GM23338 (cell line): ENCODE measurements at regions not wholly inside any gene's neighbourhood (a gene's known extent, or its start where the extent isn't known, plus 50 kb on each side); places are given as distances from the start of the nearest gene placed in this dataset.

Experiments
- ATAC-seq: fragments of 200-7000 bp; cut with Tn5 transposase; 3 replicates; pipeline ENCODE4 v1.9.1; 2020
- DNase-seq: peaks from one replicate; pipeline ENCODE4 v3.0.0-alpha.2; 2015; ENCODE audit warnings: low spot score
- H2AFZ ChIP-seq: fragments of 200-600 bp; sonication (generic); 2 replicates; pipeline ENCODE4 v1.8.0; 2016; ENCODE audit warnings: antibody characterized with exemption, mild to moderate bottlenecking, moderate library complexity
- H3F3A ChIP-seq: fragments of 200-600 bp; sonication (generic); replicated peaks from 2 replicates; pipeline ENCODE4 v1.8.0; 2017; ENCODE audit warnings: antibody characterized with exemption, mixed run types, low read depth
- H3K27ac ChIP-seq: fragments of 200-600 bp; sonication (generic); 2 replicates; pipeline ENCODE4 v1.6.1; 2016; ENCODE audit warnings: low read depth
- H3K27me3 ChIP-seq: fragments of 200-600 bp; sonication (generic); 2 replicates; pipeline ENCODE4 v1.8.0; 2016; ENCODE audit warnings: mild to moderate bottlenecking, mixed run types, moderate library complexity; ENCODE audit not compliant: insufficient read depth
- H3K36me3 ChIP-seq: fragments of 200-600 bp; sonication (generic); 2 replicates; pipeline ENCODE4 v1.8.0; 2016; ENCODE audit warnings: mild to moderate bottlenecking; ENCODE audit not compliant: insufficient read depth
- H3K4me1 ChIP-seq: fragments of 200-600 bp; sonication (generic); 2 replicates; pipeline ENCODE4 v1.8.0; 2016; ENCODE audit warnings: mild to moderate bottlenecking, moderate library complexity; ENCODE audit not compliant: insufficient read depth
- H3K4me2 ChIP-seq: fragments of 200-600 bp; sonication (generic); 2 replicates; pipeline ENCODE4 v1.7.1; 2017; ENCODE audit warnings: mixed run types
- H3K4me3 ChIP-seq: fragments of 200-600 bp; sonication (generic); 2 replicates; pipeline ENCODE4 v1.6.1; 2016; ENCODE audit warnings: mixed run types
- H3K79me2 ChIP-seq: fragments of 200-600 bp; sonication (generic); replicated peaks from 2 replicates; pipeline ENCODE4 v1.8.0; 2017; ENCODE audit warnings: mild to moderate bottlenecking; ENCODE audit not compliant: insufficient read depth
- H3K9me2 ChIP-seq: fragments of 200-600 bp; sonication (generic); 2 replicates; pipeline ENCODE4 v1.8.0; 2017; ENCODE audit not compliant: insufficient read depth
- H4K20me1 ChIP-seq: fragments of 200-600 bp; sonication (generic); replicated peaks from 2 replicates; pipeline ENCODE4 v1.8.0; 2017; ENCODE audit warnings: mild to moderate bottlenecking; ENCODE audit not compliant: insufficient read depth
- H3K27ac Mint-ChIP-seq: 2 replicates; pipeline ENCODE4 v1.8.0; 2020; ENCODE audit warnings: inconsistent platforms, mild to moderate bottlenecking, moderate library complexity, mixed read lengths
- H3K27me3 Mint-ChIP-seq: 3 replicates; pipeline ENCODE4 v1.8.0; 2022; ENCODE audit warnings: low read depth, mild to moderate bottlenecking, moderate library complexity, mixed read lengths, inconsistent platforms; ENCODE audit not compliant: insufficient read depth, poor library complexity
- H3K36me3 Mint-ChIP-seq: 3 replicates; pipeline ENCODE4 v1.8.0; 2021; ENCODE audit warnings: low read depth, mild to moderate bottlenecking, inconsistent platforms, moderate library complexity, mixed read lengths
- H3K4me1 Mint-ChIP-seq: 3 replicates; pipeline ENCODE4 v1.8.0; 2020; ENCODE audit warnings: mild to moderate bottlenecking, inconsistent platforms, mixed read lengths
- H3K4me3 Mint-ChIP-seq: 3 replicates; pipeline ENCODE4 v1.8.0; 2021; ENCODE audit warnings: moderate library complexity, mild to moderate bottlenecking, inconsistent platforms, mixed read lengths
- H3K9me3 Mint-ChIP-seq: 3 replicates; pipeline ENCODE4 v1.8.0; 2020; ENCODE audit warnings: moderate library complexity, mild to moderate bottlenecking, inconsistent platforms, mixed read lengths
- JUNB ChIP-seq: IDR thresholded peaks from one replicate; pipeline ENCODE4 v1.6.1; 2016; ENCODE audit warnings: antibody characterized with exemption; ENCODE audit not compliant: unreplicated experiment
- NANOG ChIP-seq: IDR thresholded peaks from 2 replicates; pipeline ENCODE4 v1.6.1; 2016; ENCODE audit warnings: antibody characterized with exemption, borderline replicate concordance
- ZNF114 ChIP-seq: fragments of 250-450 bp; sonication (Bioruptor Pico); IDR thresholded peaks from 2 replicates; pipeline ENCODE4 v1.5.0; 2020; ENCODE audit warnings: mild to moderate bottlenecking, moderate library complexity
- ZNF331 ChIP-seq: fragments of 250-450 bp; sonication (Bioruptor Pico); IDR thresholded peaks from 2 replicates; pipeline ENCODE4 v1.5.0; 2020; ENCODE audit warnings: low read depth, mild to moderate bottlenecking, moderate library complexity
- ZNF462 ChIP-seq: fragments of 250-450 bp; sonication (Bioruptor Pico); IDR thresholded peaks from 2 replicates; pipeline ENCODE4 v1.5.0; 2020; ENCODE audit warnings: mild to moderate bottlenecking, moderate library complexity
- TF ChIP-seq, protein P1 (sequence below), 2 experiments: fragments of 200-600 bp in 1 of 2; sonication (generic) in 1 of 2; conservative IDR thresholded peaks; 2 replicates each; pipeline versions ENCODE4 v1.5.1 to v1.6.1; 2016 to 2017; ENCODE audit warnings: antibody characterized with exemption in 2 of 2, low read depth in 2 of 2, mild to moderate bottlenecking in 2 of 2, moderate library complexity in 1 of 2
- TF ChIP-seq, protein P2 (sequence below): IDR thresholded peaks from one replicate; pipeline ENCODE4 v1.6.1; 2018; ENCODE audit warnings: antibody characterized with exemption; ENCODE audit not compliant: unreplicated experiment

DNA sequence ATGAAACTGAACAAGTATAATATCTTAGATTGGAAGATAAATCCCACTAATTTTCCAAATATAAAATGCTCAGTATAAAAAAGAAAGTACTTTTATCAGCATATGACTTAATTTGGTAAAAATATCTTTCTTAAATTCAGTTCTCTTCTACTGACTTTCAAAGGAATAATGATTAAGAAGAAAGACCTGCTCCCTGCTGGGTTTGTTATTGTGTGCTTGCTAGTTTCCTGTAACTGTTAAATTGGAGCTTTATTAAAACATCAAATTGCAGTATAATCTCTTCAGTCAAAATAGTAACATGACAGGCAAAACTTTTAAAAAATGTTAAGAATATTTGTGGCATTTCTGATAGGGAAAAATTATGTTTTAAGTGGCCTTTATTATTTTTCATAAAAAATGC is 1317.4 kb upstream of the CDH2 start (continued):
- TF ChIP-seq ZNF462 (CRISPR knock-in tag) (no peak), ZNF114 (CRISPR knock-in tag) (no peak), NANOG (no peak)

DNA sequence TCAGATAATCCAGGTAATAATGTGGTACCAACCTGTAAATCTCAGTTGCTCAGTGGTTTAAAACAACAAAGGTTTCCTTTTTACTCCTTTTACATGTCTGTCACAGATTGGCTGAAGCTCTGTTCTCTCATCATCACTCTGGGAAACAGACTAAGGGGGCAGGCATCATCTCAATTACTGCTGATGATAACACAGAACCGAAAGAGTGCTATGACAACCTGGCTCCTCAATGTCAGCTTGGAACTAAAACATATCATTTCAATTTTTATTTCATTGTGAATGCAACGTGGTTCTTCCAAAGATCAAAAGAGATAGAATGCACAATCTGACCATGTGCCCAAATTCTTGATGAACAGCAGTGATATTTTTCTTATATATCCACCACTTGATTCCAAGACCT is 1315.0 kb upstream of the CDH2 start:
- no peaks in the 10 kb centered on the region for H3K27me3 Mint-ChIP-seq
- no peaks in the 10 kb centered on the region for H3F3A ChIP-seq
- H3K79me2 ChIP-seq, result no peaks in the 10 kb centered on the region
- peaks cover 2% of the 10 kb centered on the region; the same call in 1 of the 3 replicates for H3K4me1 Mint-ChIP-seq
- no peak overlapping the region for H3K4me3 ChIP-seq
- no peak overlapping the region for H3K4me2 ChIP-seq
- ATAC-seq (no peak), DNase-seq (no peak)
- H4K20me1 ChIP-seq, result no peaks in the 10 kb centered on the region
- H3K36me3 ChIP-seq, result no peaks in the 10 kb centered on the region
- H3K9me3 Mint-ChIP-seq, result no peaks in the 10 kb centered on the region
- H3K27ac Mint-ChIP-seq, result no peak overlapping the region
- no peaks in the 10 kb centered on the region for H3K9me2 ChIP-seq
- no peaks in the 10 kb centered on the region for H3K36me3 Mint-ChIP-seq
- H3K27me3 ChIP-seq, result no peaks in the 10 kb centered on the region
- H3K4me3 Mint-ChIP-seq, result no peak overlapping the region
- H3K4me1 ChIP-seq, result no peaks in the 10 kb centered on the region
- H2AFZ ChIP-seq, result no peak overlapping the region
- H3K27ac ChIP-seq, result no peak overlapping the region
- TF ChIP-seq ZNF331 (CRISPR knock-in tag) (no peak), JUNB (no peak)
- TF ChIP-seq, protein P1, sequence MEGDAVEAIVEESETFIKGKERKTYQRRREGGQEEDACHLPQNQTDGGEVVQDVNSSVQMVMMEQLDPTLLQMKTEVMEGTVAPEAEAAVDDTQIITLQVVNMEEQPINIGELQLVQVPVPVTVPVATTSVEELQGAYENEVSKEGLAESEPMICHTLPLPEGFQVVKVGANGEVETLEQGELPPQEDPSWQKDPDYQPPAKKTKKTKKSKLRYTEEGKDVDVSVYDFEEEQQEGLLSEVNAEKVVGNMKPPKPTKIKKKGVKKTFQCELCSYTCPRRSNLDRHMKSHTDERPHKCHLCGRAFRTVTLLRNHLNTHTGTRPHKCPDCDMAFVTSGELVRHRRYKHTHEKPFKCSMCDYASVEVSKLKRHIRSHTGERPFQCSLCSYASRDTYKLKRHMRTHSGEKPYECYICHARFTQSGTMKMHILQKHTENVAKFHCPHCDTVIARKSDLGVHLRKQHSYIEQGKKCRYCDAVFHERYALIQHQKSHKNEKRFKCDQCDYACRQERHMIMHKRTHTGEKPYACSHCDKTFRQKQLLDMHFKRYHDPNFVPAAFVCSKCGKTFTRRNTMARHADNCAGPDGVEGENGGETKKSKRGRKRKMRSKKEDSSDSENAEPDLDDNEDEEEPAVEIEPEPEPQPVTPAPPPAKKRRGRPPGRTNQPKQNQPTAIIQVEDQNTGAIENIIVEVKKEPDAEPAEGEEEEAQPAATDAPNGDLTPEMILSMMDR (conservative IDR thresholded peaks at IDR 0.05; ENCODE audit: low read depth in 2 of 2), result no peak
- TF ChIP-seq, protein P2, sequence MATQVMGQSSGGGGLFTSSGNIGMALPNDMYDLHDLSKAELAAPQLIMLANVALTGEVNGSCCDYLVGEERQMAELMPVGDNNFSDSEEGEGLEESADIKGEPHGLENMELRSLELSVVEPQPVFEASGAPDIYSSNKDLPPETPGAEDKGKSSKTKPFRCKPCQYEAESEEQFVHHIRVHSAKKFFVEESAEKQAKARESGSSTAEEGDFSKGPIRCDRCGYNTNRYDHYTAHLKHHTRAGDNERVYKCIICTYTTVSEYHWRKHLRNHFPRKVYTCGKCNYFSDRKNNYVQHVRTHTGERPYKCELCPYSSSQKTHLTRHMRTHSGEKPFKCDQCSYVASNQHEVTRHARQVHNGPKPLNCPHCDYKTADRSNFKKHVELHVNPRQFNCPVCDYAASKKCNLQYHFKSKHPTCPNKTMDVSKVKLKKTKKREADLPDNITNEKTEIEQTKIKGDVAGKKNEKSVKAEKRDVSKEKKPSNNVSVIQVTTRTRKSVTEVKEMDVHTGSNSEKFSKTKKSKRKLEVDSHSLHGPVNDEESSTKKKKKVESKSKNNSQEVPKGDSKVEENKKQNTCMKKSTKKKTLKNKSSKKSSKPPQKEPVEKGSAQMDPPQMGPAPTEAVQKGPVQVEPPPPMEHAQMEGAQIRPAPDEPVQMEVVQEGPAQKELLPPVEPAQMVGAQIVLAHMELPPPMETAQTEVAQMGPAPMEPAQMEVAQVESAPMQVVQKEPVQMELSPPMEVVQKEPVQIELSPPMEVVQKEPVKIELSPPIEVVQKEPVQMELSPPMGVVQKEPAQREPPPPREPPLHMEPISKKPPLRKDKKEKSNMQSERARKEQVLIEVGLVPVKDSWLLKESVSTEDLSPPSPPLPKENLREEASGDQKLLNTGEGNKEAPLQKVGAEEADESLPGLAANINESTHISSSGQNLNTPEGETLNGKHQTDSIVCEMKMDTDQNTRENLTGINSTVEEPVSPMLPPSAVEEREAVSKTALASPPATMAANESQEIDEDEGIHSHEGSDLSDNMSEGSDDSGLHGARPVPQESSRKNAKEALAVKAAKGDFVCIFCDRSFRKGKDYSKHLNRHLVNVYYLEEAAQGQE, result no peak
